ENCODE measurements at regions not wholly inside any gene's neighbourhood (a gene's known extent, or its start where the extent isn't known, plus 50 kb on each side); places are given as distances from the start of the nearest gene placed in this dataset.

DNA sequence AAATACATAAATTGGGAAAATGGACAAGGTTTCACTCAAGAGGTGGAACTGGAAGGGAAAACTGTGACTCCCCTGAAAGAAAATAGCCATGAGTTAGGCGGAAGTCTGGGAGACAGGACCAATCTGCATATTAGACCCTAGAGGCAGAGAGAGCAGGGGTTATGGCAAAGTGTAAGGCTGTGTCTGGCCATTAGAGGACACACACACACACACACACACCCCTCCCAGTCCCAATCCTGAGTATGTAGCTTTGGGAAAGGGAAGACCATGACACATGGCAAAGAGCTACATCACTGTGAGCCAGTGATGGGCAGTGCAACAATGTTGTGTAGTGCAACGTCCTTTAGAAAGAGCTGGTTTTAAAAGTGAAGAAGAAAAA lies 479.9 kb upstream of the NXPH2 start:
- Histone ChIP-seq H3K4me1 (ENCODE audit: control insufficient read depth in 4 of 4, insufficient read depth in 4 of 4, low read length in 3 of 4) (no peaks in the 10 kb centered on the region), H3K9me3 (ENCODE audit: control insufficient read depth in 4 of 4, low read length in 3 of 4) (no peaks in the 10 kb centered on the region), H3K36me3 (ENCODE audit: control insufficient read depth in 4 of 4, insufficient read depth in 3 of 4, low read depth in 1 of 4, low read length in 3 of 4) (no peaks in the 10 kb centered on the region), H3K9ac (ENCODE audit: low read depth in 1 of 2, low read length in 2 of 2) (no peak overlapping the region), H3K27me3 (ENCODE audit: control insufficient read depth in 4 of 4, insufficient read depth in 4 of 4, low read length in 3 of 4) (no peaks in the 10 kb centered on the region), H3K27ac (ENCODE audit: low read depth in 1 of 2, low read length in 2 of 2) (no peak overlapping the region), H3K4me3 (ENCODE audit: low read depth in 1 of 3, low read length in 3 of 3) (no peak overlapping the region)
- no peak for DNase-seq (ENCODE audit: low spot score)
- 76% methylated on average over 2 of the region's 2 CpGs for WGBS
- TF ChIP-seq YY1 (IDR thresholded peaks at IDR 0.05), result no peak
- TF ChIP-seq, protein P1, sequence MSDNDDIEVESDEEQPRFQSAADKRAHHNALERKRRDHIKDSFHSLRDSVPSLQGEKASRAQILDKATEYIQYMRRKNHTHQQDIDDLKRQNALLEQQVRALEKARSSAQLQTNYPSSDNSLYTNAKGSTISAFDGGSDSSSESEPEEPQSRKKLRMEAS (IDR thresholded peaks at IDR 0.05), result no peak
- TF ChIP-seq NR2F2 (IDR thresholded peaks at IDR 0.05), result no peak
- TF ChIP-seq JUND (IDR thresholded peaks at IDR 0.05), result no peak
- no peak for TF ChIP-seq RXRA (IDR thresholded peaks at IDR 0.05)
- TF ChIP-seq EGR1 (IDR thresholded peaks at IDR 0.05; ENCODE audit: low read depth in 2 of 2), result no peak
- no peak for TF ChIP-seq HNF4A (conservative IDR thresholded peaks at IDR 0.05)

DNA sequence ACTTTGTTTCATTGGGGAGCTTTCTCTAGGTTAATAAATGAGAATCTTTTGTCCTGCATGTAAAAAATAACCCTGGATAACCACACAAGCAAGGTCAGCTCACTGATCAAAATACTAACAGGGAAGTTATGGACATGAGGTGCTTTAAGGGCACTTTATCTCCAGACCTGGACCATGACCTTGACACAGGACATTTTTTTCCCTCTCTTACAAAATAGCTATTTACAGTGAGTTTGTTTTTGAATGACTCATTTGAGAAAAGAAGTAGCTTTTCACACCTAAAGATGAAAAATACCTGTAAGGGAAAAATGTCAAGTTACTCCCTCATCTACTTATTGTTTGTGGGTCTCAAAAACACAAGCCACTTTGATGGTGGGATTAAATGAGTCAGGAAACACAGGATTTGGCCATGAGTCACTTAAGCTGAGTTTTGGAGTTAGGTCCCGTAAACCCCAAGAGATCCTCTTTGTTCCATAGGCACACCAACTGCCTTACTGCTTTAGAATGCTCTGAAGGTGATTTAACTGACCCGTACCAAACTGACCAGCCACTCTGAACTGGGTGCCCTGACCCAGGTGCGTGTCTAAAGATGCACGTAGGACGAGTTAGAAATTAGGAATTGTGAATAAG lies 479.3 kb upstream of the NXPH2 start:
- DNase-seq (ENCODE audit: low spot score), result no peak
- WGBS, result 83% methylated on average over 5 of the region's 5 CpGs
- H3K27me3 ChIP-seq (ENCODE audit: control insufficient read depth in 4 of 4, insufficient read depth in 4 of 4, low read length in 3 of 4), result no peaks in the 10 kb centered on the region
- TF ChIP-seq, protein P2, sequence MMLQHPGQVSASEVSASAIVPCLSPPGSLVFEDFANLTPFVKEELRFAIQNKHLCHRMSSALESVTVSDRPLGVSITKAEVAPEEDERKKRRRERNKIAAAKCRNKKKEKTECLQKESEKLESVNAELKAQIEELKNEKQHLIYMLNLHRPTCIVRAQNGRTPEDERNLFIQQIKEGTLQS (IDR thresholded peaks at IDR 0.05), result no peak
- TF ChIP-seq, protein P1 (IDR thresholded peaks at IDR 0.05), result no peak
- TF ChIP-seq SP1 (IDR thresholded peaks at IDR 0.05) (no peak), RXRA (IDR thresholded peaks at IDR 0.05) (no peak), TAF1 (conservative IDR thresholded peaks at IDR 0.05) (no peak), FOXA2 (IDR thresholded peaks at IDR 0.05) (no peak), FOXA1 (IDR thresholded peaks at IDR 0.05) (no peak), GABPA (IDR thresholded peaks at IDR 0.05 in 1 of 2, conservative IDR thresholded peaks at IDR 0.05 in 1 of 2) (no peak)
- TF ChIP-seq, protein P3, sequence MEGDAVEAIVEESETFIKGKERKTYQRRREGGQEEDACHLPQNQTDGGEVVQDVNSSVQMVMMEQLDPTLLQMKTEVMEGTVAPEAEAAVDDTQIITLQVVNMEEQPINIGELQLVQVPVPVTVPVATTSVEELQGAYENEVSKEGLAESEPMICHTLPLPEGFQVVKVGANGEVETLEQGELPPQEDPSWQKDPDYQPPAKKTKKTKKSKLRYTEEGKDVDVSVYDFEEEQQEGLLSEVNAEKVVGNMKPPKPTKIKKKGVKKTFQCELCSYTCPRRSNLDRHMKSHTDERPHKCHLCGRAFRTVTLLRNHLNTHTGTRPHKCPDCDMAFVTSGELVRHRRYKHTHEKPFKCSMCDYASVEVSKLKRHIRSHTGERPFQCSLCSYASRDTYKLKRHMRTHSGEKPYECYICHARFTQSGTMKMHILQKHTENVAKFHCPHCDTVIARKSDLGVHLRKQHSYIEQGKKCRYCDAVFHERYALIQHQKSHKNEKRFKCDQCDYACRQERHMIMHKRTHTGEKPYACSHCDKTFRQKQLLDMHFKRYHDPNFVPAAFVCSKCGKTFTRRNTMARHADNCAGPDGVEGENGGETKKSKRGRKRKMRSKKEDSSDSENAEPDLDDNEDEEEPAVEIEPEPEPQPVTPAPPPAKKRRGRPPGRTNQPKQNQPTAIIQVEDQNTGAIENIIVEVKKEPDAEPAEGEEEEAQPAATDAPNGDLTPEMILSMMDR (IDR thresholded peaks at IDR 0.05; ENCODE audit: low read depth, low read length, missing input control), result no peak
- TF ChIP-seq, protein P4, sequence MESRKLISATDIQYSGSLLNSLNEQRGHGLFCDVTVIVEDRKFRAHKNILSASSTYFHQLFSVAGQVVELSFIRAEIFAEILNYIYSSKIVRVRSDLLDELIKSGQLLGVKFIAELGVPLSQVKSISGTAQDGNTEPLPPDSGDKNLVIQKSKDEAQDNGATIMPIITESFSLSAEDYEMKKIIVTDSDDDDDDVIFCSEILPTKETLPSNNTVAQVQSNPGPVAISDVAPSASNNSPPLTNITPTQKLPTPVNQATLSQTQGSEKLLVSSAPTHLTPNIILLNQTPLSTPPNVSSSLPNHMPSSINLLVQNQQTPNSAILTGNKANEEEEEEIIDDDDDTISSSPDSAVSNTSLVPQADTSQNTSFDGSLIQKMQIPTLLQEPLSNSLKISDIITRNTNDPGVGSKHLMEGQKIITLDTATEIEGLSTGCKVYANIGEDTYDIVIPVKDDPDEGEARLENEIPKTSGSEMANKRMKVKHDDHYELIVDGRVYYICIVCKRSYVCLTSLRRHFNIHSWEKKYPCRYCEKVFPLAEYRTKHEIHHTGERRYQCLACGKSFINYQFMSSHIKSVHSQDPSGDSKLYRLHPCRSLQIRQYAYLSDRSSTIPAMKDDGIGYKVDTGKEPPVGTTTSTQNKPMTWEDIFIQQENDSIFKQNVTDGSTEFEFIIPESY (IDR thresholded peaks at IDR 0.05), result no peak
- TF ChIP-seq, protein P5, sequence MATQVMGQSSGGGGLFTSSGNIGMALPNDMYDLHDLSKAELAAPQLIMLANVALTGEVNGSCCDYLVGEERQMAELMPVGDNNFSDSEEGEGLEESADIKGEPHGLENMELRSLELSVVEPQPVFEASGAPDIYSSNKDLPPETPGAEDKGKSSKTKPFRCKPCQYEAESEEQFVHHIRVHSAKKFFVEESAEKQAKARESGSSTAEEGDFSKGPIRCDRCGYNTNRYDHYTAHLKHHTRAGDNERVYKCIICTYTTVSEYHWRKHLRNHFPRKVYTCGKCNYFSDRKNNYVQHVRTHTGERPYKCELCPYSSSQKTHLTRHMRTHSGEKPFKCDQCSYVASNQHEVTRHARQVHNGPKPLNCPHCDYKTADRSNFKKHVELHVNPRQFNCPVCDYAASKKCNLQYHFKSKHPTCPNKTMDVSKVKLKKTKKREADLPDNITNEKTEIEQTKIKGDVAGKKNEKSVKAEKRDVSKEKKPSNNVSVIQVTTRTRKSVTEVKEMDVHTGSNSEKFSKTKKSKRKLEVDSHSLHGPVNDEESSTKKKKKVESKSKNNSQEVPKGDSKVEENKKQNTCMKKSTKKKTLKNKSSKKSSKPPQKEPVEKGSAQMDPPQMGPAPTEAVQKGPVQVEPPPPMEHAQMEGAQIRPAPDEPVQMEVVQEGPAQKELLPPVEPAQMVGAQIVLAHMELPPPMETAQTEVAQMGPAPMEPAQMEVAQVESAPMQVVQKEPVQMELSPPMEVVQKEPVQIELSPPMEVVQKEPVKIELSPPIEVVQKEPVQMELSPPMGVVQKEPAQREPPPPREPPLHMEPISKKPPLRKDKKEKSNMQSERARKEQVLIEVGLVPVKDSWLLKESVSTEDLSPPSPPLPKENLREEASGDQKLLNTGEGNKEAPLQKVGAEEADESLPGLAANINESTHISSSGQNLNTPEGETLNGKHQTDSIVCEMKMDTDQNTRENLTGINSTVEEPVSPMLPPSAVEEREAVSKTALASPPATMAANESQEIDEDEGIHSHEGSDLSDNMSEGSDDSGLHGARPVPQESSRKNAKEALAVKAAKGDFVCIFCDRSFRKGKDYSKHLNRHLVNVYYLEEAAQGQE (IDR thresholded peaks at IDR 0.05), result no peak
- no peaks in the 10 kb centered on the region for H3K9me3 ChIP-seq (ENCODE audit: control insufficient read depth in 4 of 4, low read length in 3 of 4)
- no peak overlapping the region for H3K4me3 ChIP-seq (ENCODE audit: low read depth in 1 of 3, low read length in 3 of 3)
- H3K27ac ChIP-seq (ENCODE audit: low read depth in 1 of 2, low read length in 2 of 2), result no peak overlapping the region
- no peaks in the 10 kb centered on the region for H3K4me1 ChIP-seq (ENCODE audit: control insufficient read depth in 4 of 4, insufficient read depth in 4 of 4, low read length in 3 of 4)
- no peak overlapping the region for H3K9ac ChIP-seq (ENCODE audit: low read depth in 1 of 2, low read length in 2 of 2)
- no peaks in the 10 kb centered on the region for H3K36me3 ChIP-seq (ENCODE audit: control insufficient read depth in 4 of 4, insufficient read depth in 3 of 4, low read depth in 1 of 4, low read length in 3 of 4)

Data from liver (tissue), 8 donors.